ENCODE measurements at regions not wholly inside any gene's neighbourhood (a gene's known extent, or its start where the extent isn't known, plus 50 kb on each side); places are given as distances from the start of the nearest gene placed in this dataset.

DNA sequence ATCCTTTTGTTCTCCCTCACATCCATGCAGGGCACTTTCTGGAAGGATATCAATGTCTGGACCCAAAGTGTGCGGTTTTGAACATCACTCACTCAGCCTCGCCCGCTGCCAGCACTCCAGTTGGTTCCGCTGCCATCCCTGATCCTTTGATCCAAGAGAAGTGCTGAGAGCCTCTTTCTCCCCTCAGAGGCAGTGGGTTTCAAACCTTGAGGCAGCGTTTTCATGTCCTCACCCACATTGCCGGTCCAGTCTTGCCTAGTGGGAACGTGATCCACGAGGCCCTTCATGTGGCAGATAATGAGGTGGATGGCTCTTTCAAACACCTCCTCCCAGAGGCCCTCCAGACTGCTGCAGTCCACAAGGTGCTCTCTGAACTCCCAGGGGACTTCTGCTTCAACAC lies 122.2 kb downstream of the ACTL8 start:
- Histone ChIP-seq H3K4ac (ENCODE audit: low read length) (no peak overlapping the region), H3K4me3 (ENCODE audit: low read length in 2 of 2) (no peak overlapping the region), H3K79me1 (ENCODE audit: low read depth, low read length) (no peaks in the 10 kb centered on the region), H2BK12ac (ENCODE audit: low read length) (no peak overlapping the region), H3K27ac (replicated peaks; ENCODE audit: low read length) (no peak overlapping the region), H3K4me1 (ENCODE audit: control insufficient read depth in 2 of 2, insufficient read depth in 1 of 2, low read depth in 1 of 2, low read length in 2 of 2) (peaks cover 0 to 5% of the 10 kb centered on the region in 2 donors), H3K4me2 (ENCODE audit: insufficient read depth, low read length, poor library complexity, severe bottlenecking) (no peak overlapping the region), H4K8ac (ENCODE audit: low read depth, low read length) (no peak overlapping the region), H2BK15ac (ENCODE audit: low read length) (no peak overlapping the region), H2BK120ac (ENCODE audit: low read depth, low read length) (no peak overlapping the region), H3K36me3 (replicated peaks in 1 of 2; ENCODE audit: control insufficient read depth in 2 of 2, insufficient read depth in 2 of 2, low read length in 2 of 2) (no peaks in the 10 kb centered on the region), H3K9ac (ENCODE audit: low read depth, low read length, poor library complexity) (no peak overlapping the region), H3K27me3 (ENCODE audit: control insufficient read depth in 3 of 3, insufficient read depth in 3 of 3, low read depth in 1 of 3, low read length in 3 of 3) (peaks cover 0 to 6% (median 0%) of the 10 kb centered on the region in 3 experiments), H3K14ac (ENCODE audit: low read length) (no peak overlapping the region), H2AFZ (ENCODE audit: low read length) (no peak overlapping the region), H3K18ac (ENCODE audit: low read length) (no peak overlapping the region), H4K91ac (ENCODE audit: low read depth, low read length, poor library complexity) (no peak overlapping the region), H2AK5ac (ENCODE audit: low read depth, low read length) (no peak overlapping the region), H3K9me3 (replicated peaks in 1 of 2; ENCODE audit: control insufficient read depth in 2 of 2, insufficient read depth in 1 of 2, low read depth in 1 of 2, low read length in 2 of 2) (no peaks in the 10 kb centered on the region), H3K23ac (ENCODE audit: low read depth, low read length, poor library complexity) (peak overlapping the region; percentile 48), H2BK5ac (ENCODE audit: low read length) (no peak overlapping the region)
- DNase-seq (ENCODE audit: low spot score), result no peak
- WGBS, 2 donors (ENCODE audit: extremely low coverage in 2 of 2, insufficient read length in 2 of 2, insufficient replicate concordance in 1 of 2), result no CpG with 5 or more reads among the region's 8 CpGs

DNA sequence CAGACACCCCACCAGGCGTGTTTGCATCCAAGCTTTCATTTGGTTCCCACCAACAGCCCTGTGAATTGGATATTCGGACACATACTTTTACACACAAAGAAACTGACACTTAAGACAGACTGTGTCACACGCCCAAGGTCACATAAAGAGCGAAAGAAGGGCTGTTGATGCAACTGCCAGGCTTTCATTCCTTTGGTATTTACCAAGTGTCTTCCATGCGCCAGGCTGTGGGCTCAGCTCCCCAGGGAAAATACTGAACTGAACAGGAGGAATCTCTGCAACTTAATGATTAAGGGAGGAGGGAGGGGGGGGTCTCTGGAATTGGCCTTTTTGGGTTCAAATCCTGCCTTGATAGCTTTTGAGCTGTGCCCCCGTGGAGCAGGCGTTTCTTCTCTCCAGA lies 122.8 kb downstream of the ACTL8 start:
- Histone ChIP-seq H3K18ac (ENCODE audit: low read length) (no peak overlapping the region), H3K4me3 (ENCODE audit: low read length in 2 of 2) (no peak overlapping the region), H4K8ac (ENCODE audit: low read depth, low read length) (no peak overlapping the region), H2AFZ (ENCODE audit: low read length) (no peak overlapping the region), H3K9ac (ENCODE audit: low read depth, low read length, poor library complexity) (no peak overlapping the region), H3K27ac (replicated peaks; ENCODE audit: low read length) (no peak overlapping the region), H3K23ac (ENCODE audit: low read depth, low read length, poor library complexity) (no peak overlapping the region), H3K4ac (ENCODE audit: low read length) (no peak overlapping the region), H3K14ac (ENCODE audit: low read length) (no peak overlapping the region), H4K91ac (ENCODE audit: low read depth, low read length, poor library complexity) (no peak overlapping the region), H2BK15ac (ENCODE audit: low read length) (no peak overlapping the region), H3K4me1 (ENCODE audit: control insufficient read depth in 2 of 2, insufficient read depth in 1 of 2, low read depth in 1 of 2, low read length in 2 of 2) (peaks cover 0 to 5% of the 10 kb centered on the region in 2 donors), H3K9me3 (replicated peaks in 1 of 2; ENCODE audit: control insufficient read depth in 2 of 2, insufficient read depth in 1 of 2, low read depth in 1 of 2, low read length in 2 of 2) (no peaks in the 10 kb centered on the region), H2BK120ac (ENCODE audit: low read depth, low read length) (no peak overlapping the region), H2BK12ac (ENCODE audit: low read length) (no peak overlapping the region), H3K4me2 (ENCODE audit: insufficient read depth, low read length, poor library complexity, severe bottlenecking) (no peak overlapping the region), H3K36me3 (replicated peaks in 1 of 2; ENCODE audit: control insufficient read depth in 2 of 2, insufficient read depth in 2 of 2, low read length in 2 of 2) (no peaks in the 10 kb centered on the region), H3K79me1 (ENCODE audit: low read depth, low read length) (no peaks in the 10 kb centered on the region), H2AK5ac (ENCODE audit: low read depth, low read length) (no peak overlapping the region), H2BK5ac (ENCODE audit: low read length) (no peak overlapping the region), H3K27me3 (ENCODE audit: control insufficient read depth in 3 of 3, insufficient read depth in 3 of 3, low read depth in 1 of 3, low read length in 3 of 3) (peaks cover 0 to 6% (median 0%) of the 10 kb centered on the region in 3 experiments)
- no peak for DNase-seq (ENCODE audit: low spot score)
- WGBS, 2 donors (ENCODE audit: extremely low coverage in 2 of 2, insufficient read length in 2 of 2, insufficient replicate concordance in 1 of 2), result no CpG with 5 or more reads among the region's 7 CpGs

DNA sequence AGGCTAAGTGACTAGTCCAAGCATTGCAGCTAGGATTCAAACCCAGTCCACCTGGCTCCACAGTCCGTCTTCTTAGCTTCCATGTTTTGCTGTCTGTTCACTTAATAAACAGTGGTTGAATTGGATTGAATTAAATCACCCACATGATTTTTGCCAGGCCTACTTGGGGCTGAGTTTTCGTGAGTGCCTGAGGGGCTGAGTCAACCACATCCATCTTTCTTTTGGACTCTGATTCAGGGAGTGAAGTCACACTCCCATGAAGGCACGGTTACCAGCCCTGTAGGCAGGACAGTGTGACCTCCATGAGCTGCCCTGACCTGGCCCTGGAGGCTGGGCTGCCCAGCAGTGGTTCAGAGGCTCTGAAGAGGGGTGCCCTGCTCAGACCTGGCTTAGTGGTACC lies 123.7 kb downstream of the ACTL8 start:
- Histone ChIP-seq H3K14ac (ENCODE audit: low read length) (no peak overlapping the region), H2AFZ (ENCODE audit: low read length) (no peak overlapping the region), H3K4ac (ENCODE audit: low read length) (no peak overlapping the region), H3K27me3 (ENCODE audit: control insufficient read depth in 3 of 3, insufficient read depth in 3 of 3, low read depth in 1 of 3, low read length in 3 of 3) (peaks cover 0 to 6% (median 0%) of the 10 kb centered on the region in 3 experiments), H2BK5ac (ENCODE audit: low read length) (no peak overlapping the region), H3K4me1 (ENCODE audit: control insufficient read depth in 2 of 2, insufficient read depth in 1 of 2, low read depth in 1 of 2, low read length in 2 of 2) (peaks cover 0 to 5% of the 10 kb centered on the region in 2 donors), H3K79me1 (ENCODE audit: low read depth, low read length) (no peaks in the 10 kb centered on the region), H3K36me3 (replicated peaks in 1 of 2; ENCODE audit: control insufficient read depth in 2 of 2, insufficient read depth in 2 of 2, low read length in 2 of 2) (no peaks in the 10 kb centered on the region), H2AK5ac (ENCODE audit: low read depth, low read length) (no peak overlapping the region), H2BK12ac (ENCODE audit: low read length) (no peak overlapping the region), H2BK120ac (ENCODE audit: low read depth, low read length) (no peak overlapping the region), H3K4me2 (ENCODE audit: insufficient read depth, low read length, poor library complexity, severe bottlenecking) (no peak overlapping the region), H2BK15ac (ENCODE audit: low read length) (no peak overlapping the region), H4K91ac (ENCODE audit: low read depth, low read length, poor library complexity) (no peak overlapping the region), H3K9ac (ENCODE audit: low read depth, low read length, poor library complexity) (no peak overlapping the region), H3K18ac (ENCODE audit: low read length) (no peak overlapping the region), H3K27ac (replicated peaks; ENCODE audit: low read length) (no peak overlapping the region), H3K23ac (ENCODE audit: low read depth, low read length, poor library complexity) (no peak overlapping the region), H3K9me3 (replicated peaks in 1 of 2; ENCODE audit: control insufficient read depth in 2 of 2, insufficient read depth in 1 of 2, low read depth in 1 of 2, low read length in 2 of 2) (no peaks in the 10 kb centered on the region), H3K4me3 (ENCODE audit: low read length in 2 of 2) (no peak overlapping the region), H4K8ac (ENCODE audit: low read depth, low read length) (no peak overlapping the region)
- WGBS, 2 donors (ENCODE audit: extremely low coverage in 2 of 2, insufficient read length in 2 of 2, insufficient replicate concordance in 1 of 2), result no CpG with 5 or more reads among the region's 3 CpGs
- no peak for DNase-seq (ENCODE audit: low spot score)

DNA sequence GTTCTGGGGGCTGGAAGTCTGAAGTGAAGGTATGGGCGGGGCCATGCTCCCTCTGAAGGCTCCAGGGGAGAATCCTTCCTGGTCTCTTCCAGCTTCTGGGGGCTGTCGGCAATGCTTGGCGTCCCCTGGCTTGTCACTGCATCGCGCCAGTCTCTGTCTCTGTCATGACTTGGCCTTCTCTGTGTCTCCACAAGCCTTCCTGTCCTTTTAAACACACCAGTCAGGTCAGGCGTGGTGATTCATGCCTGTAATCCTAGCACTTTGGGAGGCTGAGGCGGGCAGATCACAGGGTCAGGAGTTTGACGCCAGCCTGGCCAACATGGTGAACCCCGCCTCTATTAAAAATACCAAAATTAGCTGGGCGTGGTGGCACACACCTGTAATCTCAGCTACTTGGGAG lies 125.3 kb downstream of the ACTL8 start:
- no peak overlapping the region for H3K27ac ChIP-seq (replicated peaks; ENCODE audit: low read length)
- H2BK5ac ChIP-seq (ENCODE audit: low read length), result no peak overlapping the region
- no peak overlapping the region for H2AFZ ChIP-seq (ENCODE audit: low read length)
- H3K23ac ChIP-seq (ENCODE audit: low read depth, low read length, poor library complexity), result no peak overlapping the region
- no peaks in the 10 kb centered on the region for H3K79me1 ChIP-seq (ENCODE audit: low read depth, low read length)
- whole genome bisulfite sequencing, 2 donors (ENCODE audit: extremely low coverage in 2 of 2, insufficient read length in 2 of 2, insufficient replicate concordance in 1 of 2), result no CpG with 5 or more reads among the region's 10 CpGs
- no peak overlapping the region for H2BK120ac ChIP-seq (ENCODE audit: low read depth, low read length)
- no peaks in the 10 kb centered on the region for H3K4me1 ChIP-seq (ENCODE audit: control insufficient read depth in 2 of 2, insufficient read depth in 1 of 2, low read depth in 1 of 2, low read length in 2 of 2)
- H2AK5ac ChIP-seq (ENCODE audit: low read depth, low read length), result no peak overlapping the region
- H3K27me3 ChIP-seq (ENCODE audit: control insufficient read depth in 3 of 3, insufficient read depth in 3 of 3, low read depth in 1 of 3, low read length in 3 of 3), result peaks cover 0 to 9% (median 0%) of the 10 kb centered on the region in 3 experiments
- no peak overlapping the region for H3K4me3 ChIP-seq (ENCODE audit: low read length in 2 of 2)
- H2BK12ac ChIP-seq (ENCODE audit: low read length), result no peak overlapping the region
- H3K18ac ChIP-seq (ENCODE audit: low read length), result no peak overlapping the region
- H3K36me3 ChIP-seq (replicated peaks in 1 of 2; ENCODE audit: control insufficient read depth in 2 of 2, insufficient read depth in 2 of 2, low read length in 2 of 2), result no peaks in the 10 kb centered on the region
- DNase-seq (ENCODE audit: low spot score), result no peak
- no peak overlapping the region for H4K91ac ChIP-seq (ENCODE audit: low read depth, low read length, poor library complexity)
- H3K4me2 ChIP-seq (ENCODE audit: insufficient read depth, low read length, poor library complexity, severe bottlenecking), result no peak overlapping the region
- no peak overlapping the region for H3K9ac ChIP-seq (ENCODE audit: low read depth, low read length, poor library complexity)
- no peak overlapping the region for H3K14ac ChIP-seq (ENCODE audit: low read length)
- H3K4ac ChIP-seq (ENCODE audit: low read length), result no peak overlapping the region
- no peaks in the 10 kb centered on the region for H3K9me3 ChIP-seq (replicated peaks in 1 of 2; ENCODE audit: control insufficient read depth in 2 of 2, insufficient read depth in 1 of 2, low read depth in 1 of 2, low read length in 2 of 2)
- H2BK15ac ChIP-seq (ENCODE audit: low read length), result no peak overlapping the region
- no peak overlapping the region for H4K8ac ChIP-seq (ENCODE audit: low read depth, low read length)
